Activated B cell treated with CpG ODN at 0.5 μM for 24 hours (primary cell): ENCODE measurements at regions not wholly inside any gene's neighbourhood (a gene's known extent, or its start where the extent isn't known, plus 50 kb on each side); places are given as distances from the start of the nearest gene placed in this dataset.

Source experiments
- ATAC-seq: fragments of 200-7000 bp; cut with Tn5 transposase; one replicate; pipeline ENCODE4 v1.10.0; 2021; ENCODE audit warnings: low read depth, mild to moderate bottlenecking, moderate library complexity
- CTCF ChIA-PET: fragments of 350-600 bp; sonication (Branson Sonifier 250); formaldehyde crosslinking; loops from one replicate; lab custom pipeline; 2021; ENCODE audit warnings: antibody characterized with exemption; lab: Charles Lee
- POLR2A ChIA-PET: fragments of 350-600 bp; sonication (Branson Sonifier 250); formaldehyde crosslinking; loops from one replicate; lab custom pipeline; 2021; ENCODE audit warnings: antibody characterized with exemption; lab: Charles Lee
- DNase-seq: peaks from one replicate; pipeline ENCODE4 v3.0.0; 2022
- H3K27ac Mint-ChIP-seq: one replicate; pipeline ENCODE4 v1.8.0; 2020; ENCODE audit warnings: mixed read lengths
- H3K27me3 Mint-ChIP-seq: one replicate; pipeline ENCODE4 v1.8.0; 2021; ENCODE audit warnings: mixed read lengths
- H3K36me3 Mint-ChIP-seq: one replicate; pipeline ENCODE4 v1.8.0; 2021; ENCODE audit warnings: low read depth, mixed read lengths
- H3K4me1 Mint-ChIP-seq: one replicate; pipeline ENCODE4 v1.8.0; 2021; ENCODE audit warnings: mixed read lengths
- H3K4me3 Mint-ChIP-seq: one replicate; pipeline ENCODE4 v1.8.0; 2020; ENCODE audit warnings: mild to moderate bottlenecking, mixed read lengths
- H3K9me3 Mint-ChIP-seq: one replicate; pipeline ENCODE4 v1.8.0; 2020; ENCODE audit warnings: mixed read lengths
- intact Hi-C: fragments of 100-400 bp; cut with micrococcal nuclease; formaldehyde crosslinking; loops from one replicate; pipeline ENCODE4 v1.15.1; 2024
- TF ChIP-seq, protein P1 (sequence below): fragments of 200-600 bp; IDR thresholded peaks from one replicate; pipeline ENCODE4 v1.8.0; 2022; ENCODE audit warnings: antibody characterized with exemption, mild to moderate bottlenecking

GRCh38 chr10:59004392-59004791 lies 172.1 kb upstream of the PHYHIPL start:
- intact Hi-C loops, result no loop called here
- H3K27ac Mint-ChIP-seq, result no peak overlapping the region
- TF ChIP-seq, protein P1, sequence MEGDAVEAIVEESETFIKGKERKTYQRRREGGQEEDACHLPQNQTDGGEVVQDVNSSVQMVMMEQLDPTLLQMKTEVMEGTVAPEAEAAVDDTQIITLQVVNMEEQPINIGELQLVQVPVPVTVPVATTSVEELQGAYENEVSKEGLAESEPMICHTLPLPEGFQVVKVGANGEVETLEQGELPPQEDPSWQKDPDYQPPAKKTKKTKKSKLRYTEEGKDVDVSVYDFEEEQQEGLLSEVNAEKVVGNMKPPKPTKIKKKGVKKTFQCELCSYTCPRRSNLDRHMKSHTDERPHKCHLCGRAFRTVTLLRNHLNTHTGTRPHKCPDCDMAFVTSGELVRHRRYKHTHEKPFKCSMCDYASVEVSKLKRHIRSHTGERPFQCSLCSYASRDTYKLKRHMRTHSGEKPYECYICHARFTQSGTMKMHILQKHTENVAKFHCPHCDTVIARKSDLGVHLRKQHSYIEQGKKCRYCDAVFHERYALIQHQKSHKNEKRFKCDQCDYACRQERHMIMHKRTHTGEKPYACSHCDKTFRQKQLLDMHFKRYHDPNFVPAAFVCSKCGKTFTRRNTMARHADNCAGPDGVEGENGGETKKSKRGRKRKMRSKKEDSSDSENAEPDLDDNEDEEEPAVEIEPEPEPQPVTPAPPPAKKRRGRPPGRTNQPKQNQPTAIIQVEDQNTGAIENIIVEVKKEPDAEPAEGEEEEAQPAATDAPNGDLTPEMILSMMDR, result no peak
- H3K9me3 Mint-ChIP-seq, result no peaks in the 10 kb centered on the region
- no peak for DNase-seq
- CTCF ChIA-PET, result no interaction called here
- POLR2A ChIA-PET, result no interaction called here
- no peak overlapping the region for H3K4me3 Mint-ChIP-seq
- H3K36me3 Mint-ChIP-seq, result no peaks in the 10 kb centered on the region
- H3K27me3 Mint-ChIP-seq, result no peaks in the 10 kb centered on the region
- H3K4me1 Mint-ChIP-seq, result no peaks in the 10 kb centered on the region
- no peak for ATAC-seq

DNA sequence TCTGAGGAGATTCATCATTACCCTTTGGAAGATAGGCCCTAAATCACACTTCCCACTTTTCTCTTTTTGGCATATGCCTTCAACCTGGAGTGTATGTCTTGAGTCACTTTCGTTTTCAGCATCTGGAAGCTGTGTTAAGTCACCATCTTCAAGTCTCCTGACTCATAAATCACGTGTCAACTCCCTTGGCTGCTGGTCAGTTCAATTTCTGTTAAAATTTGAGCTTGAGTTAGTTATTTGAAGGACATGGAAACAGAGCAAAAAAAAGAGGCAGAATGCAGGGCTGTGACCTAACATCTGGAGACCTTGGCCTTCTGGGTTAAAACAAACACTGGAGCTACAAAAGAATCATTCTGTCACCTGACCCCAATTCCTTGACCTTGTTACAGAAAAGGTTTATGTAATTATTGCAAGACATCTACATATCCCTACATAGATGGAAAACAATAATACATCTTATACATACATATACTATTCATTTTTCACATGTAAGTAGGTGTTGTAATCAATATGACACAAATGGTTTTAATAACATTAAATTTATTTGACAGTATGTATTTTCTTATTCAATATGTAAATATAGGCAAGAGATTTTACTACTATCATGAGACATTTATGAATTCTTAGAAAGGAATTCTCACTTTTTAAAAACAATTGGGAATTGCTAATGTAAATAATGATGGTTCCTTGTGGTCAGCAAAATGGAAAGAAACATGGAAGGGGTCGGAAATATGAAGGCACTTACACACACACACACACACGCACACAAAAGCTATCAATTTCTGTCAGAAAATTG lies 169.7 kb upstream of the PHYHIPL start:
- ChIA-PET POLR2A (no interaction called here), CTCF (no interaction called here)
- DNase-seq, result no peak
- Mint-ChIP-seq H3K36me3 (no peaks in the 10 kb centered on the region), H3K4me1 (no peaks in the 10 kb centered on the region), H3K9me3 (no peaks in the 10 kb centered on the region), H3K4me3 (no peak overlapping the region), H3K27ac (no peak overlapping the region), H3K27me3 (no peaks in the 10 kb centered on the region)
- intact Hi-C loops, result no loop called here
- TF ChIP-seq, protein P1, result no peak
- no peak for ATAC-seq

- Mint-ChIP-seq H3K36me3 (no peaks in the 10 kb centered on the region), H3K4me3 (no peak overlapping the region), H3K4me1 (no peaks in the 10 kb centered on the region), H3K9me3 (no peaks in the 10 kb centered on the region), H3K27ac (no peak overlapping the region), H3K27me3 (no peaks in the 10 kb centered on the region)
- ATAC-seq (no peak), DNase-seq (no peak)
- intact Hi-C loops, result no loop called here
- TF ChIP-seq, protein P1, result no peak
- CTCF ChIA-PET, result no interaction called here
- POLR2A ChIA-PET, result no interaction called here
Measured at GRCh38 chr10:59007307-59008025, 169.0 kb upstream of the PHYHIPL start.

GRCh38 chr10:59008452-59008851 lies 168.0 kb upstream of the PHYHIPL start:
- ATAC-seq, result no peak

More at GRCh38 chr10:59008452-59008851, 168.0 kb upstream of the PHYHIPL start:
- Mint-ChIP-seq H3K27me3 (no peaks in the 10 kb centered on the region), H3K4me3 (no peak overlapping the region), H3K36me3 (no peaks in the 10 kb centered on the region), H3K4me1 (no peaks in the 10 kb centered on the region), H3K9me3 (no peaks in the 10 kb centered on the region), H3K27ac (no peak overlapping the region)
- ChIA-PET CTCF (no interaction called here), POLR2A (no interaction called here)
- intact Hi-C loops, result no loop called here
- DNase-seq, result no peak
- TF ChIP-seq, protein P1, result no peak
